ENCODE measurements at regions not wholly inside any gene's neighbourhood (a gene's known extent, or its start where the extent isn't known, plus 50 kb on each side); places are given as distances from the start of the nearest gene placed in this dataset.
A peak's percentile ranks its signal among the peaks of the same experiment; 100 is the strongest.

DNA sequence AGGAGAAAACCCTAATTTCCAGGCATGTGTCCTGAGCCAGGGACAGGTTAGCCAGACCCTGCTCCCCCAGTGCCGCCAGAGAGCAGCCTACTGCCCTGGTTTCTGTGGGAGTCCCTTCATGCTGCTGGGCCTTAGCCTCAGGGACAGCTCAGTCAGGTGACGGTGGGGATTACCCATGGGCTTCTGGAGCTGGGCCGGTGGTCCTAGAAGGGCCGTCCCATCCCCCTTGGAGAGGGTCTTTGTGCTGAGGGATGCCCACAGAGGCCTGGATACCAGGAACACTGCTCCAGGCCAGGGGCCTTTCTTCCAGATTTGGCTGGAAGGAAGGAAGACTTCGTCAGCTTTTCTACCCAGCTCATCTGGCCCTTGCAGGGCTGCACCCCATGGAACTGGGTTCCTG, 71.4 kb upstream of the ZNF722 start:
- Histone ChIP-seq H4K20me1 (ENCODE audit: insufficient read depth) (no peaks in the 10 kb centered on the region), H3K27ac (ENCODE audit: low read depth in 2 of 2, low read length in 1 of 2) (peak overlapping the region in 1 of 2 experiments; percentile 100; a peak in 1 of 4 replicates), H3K4me2 (peak overlapping the region; percentile 83), H3K4me3 (ENCODE audit: low read depth in 2 of 2, low read length in 1 of 2) (peak overlapping the region; percentile 77 to 94), H3K9me2 (no peaks in the 10 kb centered on the region), H3K36me3 (replicated peaks in 1 of 2; ENCODE audit: control insufficient read depth in 1 of 2, insufficient read depth in 2 of 2, low read length in 1 of 2) (no peaks in the 10 kb centered on the region), H2AFZ (ENCODE audit: low read depth) (peak overlapping the region; percentile 83; the same call in 1 of the 2 replicates), H3K79me2 (ENCODE audit: insufficient read depth) (no peaks in the 10 kb centered on the region), H3K9ac (peak overlapping the region; percentile 52; the same call in 1 of the 2 replicates), H3K9me3 (no peaks in the 10 kb centered on the region), H3K4me1 (ENCODE audit: control insufficient read depth in 1 of 2, insufficient read depth in 2 of 2, low read depth in 1 of 2, low read length in 1 of 2) (peaks cover 0 to 11% of the 10 kb centered on the region in 2 experiments; a peak in 2 of 4 replicates), H3F3A (replicated peaks; ENCODE audit: insufficient read depth) (no peaks in the 10 kb centered on the region), H3K27me3 (ENCODE audit: insufficient read depth) (no peaks in the 10 kb centered on the region)
- TF ChIP-seq IRF3 (IDR thresholded peaks at IDR 0.05; ENCODE audit: low read depth, low read length) (no peak), NFIC (IDR thresholded peaks at IDR 0.05; ENCODE audit: borderline replicate concordance) (no peak), MEF2A (IDR thresholded peaks at IDR 0.05; ENCODE audit: borderline replicate concordance, low read depth) (no peak), NRF1 (IDR thresholded peaks at IDR 0.05; ENCODE audit: low read depth, low read length) (no peak), GABPA (IDR thresholded peaks at IDR 0.05; ENCODE audit: low read depth) (no peak), MXI1 (IDR thresholded peaks at IDR 0.05; ENCODE audit: low read depth, low read length) (no peak), FOSL2 (IDR thresholded peaks at IDR 0.05; ENCODE audit: borderline replicate concordance, low read depth) (no peak), EP300 (IDR thresholded peaks at IDR 0.05; ENCODE audit: borderline replicate concordance in 1 of 2, low read depth in 1 of 2, low read length in 1 of 2) (no peak), RXRA (IDR thresholded peaks at IDR 0.05; ENCODE audit: borderline replicate concordance, low read depth) (no peak), EZH2phosphoT487 (IDR thresholded peaks at IDR 0.05; ENCODE audit: borderline replicate concordance, low read depth) (no peak), RAD21 (IDR thresholded peaks at IDR 0.05; ENCODE audit: low read length) (no peak), TCF12 (IDR thresholded peaks at IDR 0.05) (no peak)
- CTCF ChIA-PET, result interaction anchor here (1.2 kb wide), 1 partner anchor 9 kb away, joined by 3 read pairs; no protein-coding TSS in a partner anchor
- no peak for DNase-seq
- 43% methylated on average over 2 of the region's 5 CpGs for WGBS (ENCODE audit: low lambda C conversion rate)
- POLR2A ChIA-PET, result interaction anchor here (0.9 kb wide), 1 partner anchor 13 kb away, joined by 5 read pairs; no protein-coding TSS in a partner anchor

GRCh38 chr7:63931057-63931600, 67.5 kb upstream of the ZNF722 start:
- 76% methylated on average over 44 of the region's 56 CpGs for WGBS (ENCODE audit: low lambda C conversion rate)
- POLR2A ChIA-PET, result no interaction called here

More at GRCh38 chr7:63931057-63931600, 67.5 kb upstream of the ZNF722 start:
- H3K9me3 ChIP-seq, result no peaks in the 10 kb centered on the region
- no peak overlapping the region for H3K9ac ChIP-seq
- H3K79me2 ChIP-seq (ENCODE audit: insufficient read depth), result no peaks in the 10 kb centered on the region
- H3K36me3 ChIP-seq (replicated peaks in 1 of 2; ENCODE audit: control insufficient read depth in 1 of 2, insufficient read depth in 2 of 2, low read length in 1 of 2), result no peaks in the 10 kb centered on the region
- DNase-seq, result no peak
- H3K9me2 ChIP-seq, result no peaks in the 10 kb centered on the region
- CTCF ChIA-PET, result no interaction called here
- H3K4me3 ChIP-seq (ENCODE audit: low read depth in 2 of 2, low read length in 1 of 2), result no peak overlapping the region
- peaks cover 0 to 11% of the 10 kb centered on the region in 2 experiments; a peak in 1 of 4 replicates for H3K4me1 ChIP-seq (ENCODE audit: control insufficient read depth in 1 of 2, insufficient read depth in 2 of 2, low read depth in 1 of 2, low read length in 1 of 2)
- no peaks in the 10 kb centered on the region for H3K27me3 ChIP-seq (ENCODE audit: insufficient read depth)
- no peak overlapping the region for H2AFZ ChIP-seq (ENCODE audit: low read depth)
- TF ChIP-seq MEF2A (IDR thresholded peaks at IDR 0.05; ENCODE audit: borderline replicate concordance, low read depth), result no peak
- TF ChIP-seq FOXM1 (IDR thresholded peaks at IDR 0.05; ENCODE audit: low read depth), result no peak
- TF ChIP-seq, protein P1, sequence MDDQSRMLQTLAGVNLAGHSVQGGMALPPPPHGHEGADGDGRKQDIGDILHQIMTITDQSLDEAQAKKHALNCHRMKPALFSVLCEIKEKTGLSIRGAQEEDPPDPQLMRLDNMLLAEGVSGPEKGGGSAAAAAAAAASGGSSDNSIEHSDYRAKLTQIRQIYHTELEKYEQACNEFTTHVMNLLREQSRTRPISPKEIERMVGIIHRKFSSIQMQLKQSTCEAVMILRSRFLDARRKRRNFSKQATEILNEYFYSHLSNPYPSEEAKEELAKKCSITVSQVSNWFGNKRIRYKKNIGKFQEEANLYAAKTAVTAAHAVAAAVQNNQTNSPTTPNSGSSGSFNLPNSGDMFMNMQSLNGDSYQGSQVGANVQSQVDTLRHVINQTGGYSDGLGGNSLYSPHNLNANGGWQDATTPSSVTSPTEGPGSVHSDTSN (IDR thresholded peaks at IDR 0.05), result no peak
- H3K27ac ChIP-seq (ENCODE audit: low read depth in 2 of 2, low read length in 1 of 2), result no peak overlapping the region
- H3F3A ChIP-seq (replicated peaks; ENCODE audit: insufficient read depth), result no peaks in the 10 kb centered on the region
- H3K4me2 ChIP-seq, result no peak overlapping the region
- H4K20me1 ChIP-seq (ENCODE audit: insufficient read depth), result no peaks in the 10 kb centered on the region
